ENCODE measurements at regions not wholly inside any gene's neighbourhood (a gene's known extent, or its start where the extent isn't known, plus 50 kb on each side); places are given as distances from the start of the nearest gene placed in this dataset.

- TF ChIP-seq YY1 (IDR thresholded peaks at IDR 0.05; ENCODE audit: insufficient read depth, insufficient read length) (no peak), SUZ12 (IDR thresholded peaks at IDR 0.05; ENCODE audit: extremely low read depth, insufficient read depth, insufficient read length) (no peak)
Observed at GRCh38 chr2:21282515-21282898, 158.7 kb downstream of the TDRD15 start.
